ENCODE measurements at regions not wholly inside any gene's neighbourhood (a gene's known extent, or its start where the extent isn't known, plus 50 kb on each side); places are given as distances from the start of the nearest gene placed in this dataset.

DNA sequence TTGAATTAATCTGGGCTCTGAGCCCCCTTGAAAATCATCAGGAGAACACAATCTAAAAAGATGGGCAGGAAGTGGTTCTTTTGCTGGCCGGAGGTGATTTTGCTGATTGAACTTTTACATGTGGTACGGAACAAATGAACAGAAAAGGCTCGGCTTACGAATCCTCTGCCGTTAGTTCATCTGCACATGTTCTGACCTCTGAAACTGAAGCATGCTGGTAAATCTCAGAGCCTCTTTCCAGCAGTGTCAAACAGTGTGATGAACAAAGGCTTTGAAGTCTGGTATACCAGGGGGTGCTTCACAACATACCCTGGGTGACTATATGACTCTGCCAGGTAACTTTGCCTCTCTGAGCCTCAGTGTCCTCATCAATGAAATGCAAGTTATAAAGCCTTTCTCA lies 194.2 kb upstream of the C1QTNF7 start:
- no peak overlapping the region for H3K4me3 ChIP-seq (replicated peaks; ENCODE audit: low read depth, low read length)
- no peak for DNase-seq (ENCODE audit: extremely low read depth, insufficient read length)
- TF ChIP-seq, protein P1, sequence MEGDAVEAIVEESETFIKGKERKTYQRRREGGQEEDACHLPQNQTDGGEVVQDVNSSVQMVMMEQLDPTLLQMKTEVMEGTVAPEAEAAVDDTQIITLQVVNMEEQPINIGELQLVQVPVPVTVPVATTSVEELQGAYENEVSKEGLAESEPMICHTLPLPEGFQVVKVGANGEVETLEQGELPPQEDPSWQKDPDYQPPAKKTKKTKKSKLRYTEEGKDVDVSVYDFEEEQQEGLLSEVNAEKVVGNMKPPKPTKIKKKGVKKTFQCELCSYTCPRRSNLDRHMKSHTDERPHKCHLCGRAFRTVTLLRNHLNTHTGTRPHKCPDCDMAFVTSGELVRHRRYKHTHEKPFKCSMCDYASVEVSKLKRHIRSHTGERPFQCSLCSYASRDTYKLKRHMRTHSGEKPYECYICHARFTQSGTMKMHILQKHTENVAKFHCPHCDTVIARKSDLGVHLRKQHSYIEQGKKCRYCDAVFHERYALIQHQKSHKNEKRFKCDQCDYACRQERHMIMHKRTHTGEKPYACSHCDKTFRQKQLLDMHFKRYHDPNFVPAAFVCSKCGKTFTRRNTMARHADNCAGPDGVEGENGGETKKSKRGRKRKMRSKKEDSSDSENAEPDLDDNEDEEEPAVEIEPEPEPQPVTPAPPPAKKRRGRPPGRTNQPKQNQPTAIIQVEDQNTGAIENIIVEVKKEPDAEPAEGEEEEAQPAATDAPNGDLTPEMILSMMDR (IDR thresholded peaks at IDR 0.05; ENCODE audit: insufficient read depth, low read length, poor library complexity, severe bottlenecking): no peak
- H3K27me3 ChIP-seq (replicated peaks; ENCODE audit: control insufficient read depth, insufficient read depth, low read length): no peaks in the 10 kb centered on the region
- H3K36me3 ChIP-seq (ENCODE audit: control insufficient read depth, insufficient read depth, low read length): no peaks in the 10 kb centered on the region

DNA sequence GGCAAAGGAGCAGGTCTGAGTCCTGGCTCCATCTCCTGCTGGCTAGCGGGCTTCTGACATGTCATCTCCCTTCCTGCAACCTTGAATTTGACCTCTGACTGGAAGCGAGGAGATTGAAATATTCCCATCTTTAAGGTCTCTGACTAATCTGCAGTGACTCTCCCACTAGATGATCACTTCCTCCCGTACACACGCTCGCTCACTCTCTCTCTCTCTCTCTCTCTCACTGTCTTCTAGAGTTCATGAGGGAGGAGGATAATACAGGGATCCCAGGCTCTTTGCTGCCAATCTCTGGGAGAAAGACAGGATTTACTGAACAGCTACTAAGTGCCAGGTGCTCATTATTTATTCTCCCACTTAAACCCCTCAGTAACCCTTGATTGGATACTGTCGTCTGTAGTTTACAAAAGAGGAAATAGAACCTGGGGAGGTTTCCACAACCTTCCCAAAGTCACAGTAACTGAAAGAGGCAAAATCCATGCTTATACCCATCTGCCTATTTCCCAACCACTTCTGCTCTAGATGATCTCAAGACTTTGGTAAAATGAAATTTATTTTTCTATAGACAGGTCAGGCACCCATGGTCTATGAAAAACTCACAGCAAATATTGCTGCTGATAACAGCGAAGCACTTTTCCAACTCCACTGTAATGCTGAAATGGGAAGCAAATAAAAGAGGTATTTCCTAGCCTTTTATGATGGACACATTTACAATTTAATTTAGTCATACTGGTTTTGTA lies 193.5 kb upstream of the C1QTNF7 start:
- Histone ChIP-seq H3K4me3 (replicated peaks; ENCODE audit: low read depth, low read length) (no peak overlapping the region), H3K36me3 (ENCODE audit: control insufficient read depth, insufficient read depth, low read length) (no peaks in the 10 kb centered on the region), H3K27me3 (replicated peaks; ENCODE audit: control insufficient read depth, insufficient read depth, low read length) (no peaks in the 10 kb centered on the region)
- no peak for DNase-seq (ENCODE audit: extremely low read depth, insufficient read length)
- TF ChIP-seq, protein P1 (IDR thresholded peaks at IDR 0.05; ENCODE audit: insufficient read depth, low read length, poor library complexity, severe bottlenecking): no peak

DNA sequence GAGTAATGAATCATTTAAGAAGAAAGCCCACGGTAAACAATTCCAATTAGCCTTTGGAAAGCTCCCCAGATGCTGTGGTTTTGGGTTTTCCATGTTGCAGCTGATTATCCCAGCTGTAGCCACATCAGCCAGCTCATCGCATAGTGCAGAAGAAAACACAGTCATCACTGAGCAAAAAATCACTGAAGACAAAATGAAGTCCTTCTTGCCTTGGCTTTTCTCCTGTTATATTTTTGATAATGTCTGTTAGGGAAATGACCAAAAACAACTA lies 193.0 kb upstream of the C1QTNF7 start:
- Histone ChIP-seq H3K4me3 (replicated peaks; ENCODE audit: low read depth, low read length) (no peak overlapping the region), H3K36me3 (ENCODE audit: control insufficient read depth, insufficient read depth, low read length) (no peaks in the 10 kb centered on the region), H3K27me3 (replicated peaks; ENCODE audit: control insufficient read depth, insufficient read depth, low read length) (no peaks in the 10 kb centered on the region)
- DNase-seq (ENCODE audit: extremely low read depth, insufficient read length): no peak
- TF ChIP-seq, protein P1 (IDR thresholded peaks at IDR 0.05; ENCODE audit: insufficient read depth, low read length, poor library complexity, severe bottlenecking): no peak

DNA sequence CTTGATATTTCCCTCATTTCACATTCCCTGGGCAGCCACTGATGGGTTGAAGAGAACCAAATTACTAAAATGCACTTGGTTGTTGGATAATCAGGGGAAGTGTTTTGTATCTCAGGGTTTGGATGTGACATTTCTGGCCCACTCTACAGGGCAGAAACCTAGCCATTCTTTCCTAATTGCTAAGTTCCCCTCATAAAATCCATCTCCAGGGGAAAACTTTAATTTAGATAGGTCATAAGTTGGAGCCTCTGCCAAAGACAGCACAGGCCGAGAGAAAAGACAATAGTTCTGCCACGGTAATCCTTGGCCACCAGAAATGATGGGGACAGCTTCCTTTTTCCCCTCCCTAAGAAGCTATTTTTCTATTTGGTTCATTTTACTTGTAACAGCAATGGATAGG lies 192.7 kb upstream of the C1QTNF7 start:
- H3K36me3 ChIP-seq (ENCODE audit: control insufficient read depth, insufficient read depth, low read length): no peaks in the 10 kb centered on the region
- H3K27me3 ChIP-seq (replicated peaks; ENCODE audit: control insufficient read depth, insufficient read depth, low read length): no peaks in the 10 kb centered on the region
- no peak overlapping the region for H3K4me3 ChIP-seq (replicated peaks; ENCODE audit: low read depth, low read length)
- DNase-seq (ENCODE audit: extremely low read depth, insufficient read length): no peak
- TF ChIP-seq, protein P1 (IDR thresholded peaks at IDR 0.05; ENCODE audit: insufficient read depth, low read length, poor library complexity, severe bottlenecking): no peak

DNA sequence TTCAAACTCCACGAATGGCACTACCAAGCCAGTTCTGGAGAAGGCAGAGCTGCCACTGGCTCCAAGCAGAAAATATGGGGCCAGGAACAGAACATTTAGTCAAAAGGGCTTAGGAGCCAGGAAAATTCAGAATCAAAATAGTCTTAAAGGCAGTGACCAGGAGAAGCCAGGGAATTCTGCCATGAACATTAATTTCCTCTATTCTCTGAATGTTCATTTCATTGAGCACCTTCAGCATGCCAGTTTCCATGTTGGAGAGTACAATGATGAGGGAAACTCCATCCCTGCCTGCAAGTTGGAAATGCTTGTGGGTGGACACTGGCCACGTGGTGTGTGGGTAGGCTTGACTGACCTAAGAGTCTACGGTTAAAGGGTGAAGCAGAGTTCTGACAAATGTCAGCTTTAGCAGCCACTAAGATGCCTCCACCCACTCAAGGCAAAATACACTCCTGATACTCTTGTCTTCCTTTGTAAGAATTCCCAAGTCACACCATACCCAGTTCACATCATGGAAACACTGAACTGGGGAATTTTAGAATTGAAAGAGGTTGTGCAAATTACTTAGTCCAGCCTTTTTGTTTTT lies 190.1 kb upstream of the C1QTNF7 start:
- H3K4me3 ChIP-seq (replicated peaks; ENCODE audit: low read depth, low read length): no peak overlapping the region
- TF ChIP-seq, protein P1 (IDR thresholded peaks at IDR 0.05; ENCODE audit: insufficient read depth, low read length, poor library complexity, severe bottlenecking): no peak
- DNase-seq (ENCODE audit: extremely low read depth, insufficient read length): no peak
- no peaks in the 10 kb centered on the region for H3K36me3 ChIP-seq (ENCODE audit: control insufficient read depth, insufficient read depth, low read length)
- no peaks in the 10 kb centered on the region for H3K27me3 ChIP-seq (replicated peaks; ENCODE audit: control insufficient read depth, insufficient read depth, low read length)
